OCI-LY1 (cell line): ENCODE measurements at regions not wholly inside any gene's neighbourhood (a gene's known extent, or its start where the extent isn't known, plus 50 kb on each side); places are given as distances from the start of the nearest gene placed in this dataset.

Experiments used
- H2AFZ ChIP-seq: fragments of 200-600 bp; sonication (generic), shearing (Covaris generic); 2 replicates; pipeline ENCODE4 v1.6.0; 2014; ENCODE audit warnings: antibody characterized with exemption, mild to moderate bottlenecking, low read length
- H3F3A ChIP-seq: fragments of 200-600 bp; sonication (generic), shearing (Covaris generic); 2 replicates; pipeline ENCODE4 v1.6.0; 2014; ENCODE audit warnings: mild to moderate bottlenecking, antibody characterized with exemption, low read length, moderate library complexity; ENCODE audit not compliant: insufficient read depth
- H3K27ac ChIP-seq: fragments of 200-600 bp; sonication (generic); 2 replicates; pipeline ENCODE4 v1.5.1; 2014; ENCODE audit warnings: low read length, mixed run types, mild to moderate bottlenecking, low read depth; ENCODE audit not compliant: poor library complexity, severe bottlenecking
- H3K27me3 ChIP-seq: fragments of 200-600 bp; sonication (generic); 2 replicates; pipeline ENCODE4 v1.6.0; 2014; ENCODE audit warnings: antibody characterized with exemption, mild to moderate bottlenecking, low read length, moderate library complexity; ENCODE audit not compliant: insufficient read depth
- H3K36me3 ChIP-seq: fragments of 200-600 bp; sonication (generic); 2 replicates; pipeline ENCODE4 v1.6.1; 2014; ENCODE audit warnings: mild to moderate bottlenecking, antibody characterized with exemption, low read length, moderate library complexity, mixed read lengths; ENCODE audit not compliant: insufficient read depth
- H3K4me1 ChIP-seq: fragments of 200-600 bp; sonication (generic); 2 replicates; pipeline ENCODE4 v1.5.1; 2014; ENCODE audit warnings: mild to moderate bottlenecking, low read length, moderate library complexity; ENCODE audit not compliant: insufficient read depth, severe bottlenecking
- H3K4me2 ChIP-seq: fragments of 200-600 bp; sonication (generic), shearing (Covaris generic); 2 replicates; pipeline ENCODE4 v1.6.1; 2014; ENCODE audit warnings: low read length
- H3K4me3 ChIP-seq: fragments of 200-600 bp; sonication (generic); 2 replicates; pipeline ENCODE4 v1.5.1; 2014; ENCODE audit warnings: low read length, low read depth, mild to moderate bottlenecking, mixed read lengths; ENCODE audit not compliant: poor library complexity, severe bottlenecking
- H3K79me2 ChIP-seq: fragments of 200-600 bp; shearing (Covaris generic); 2 replicates; pipeline ENCODE4 v1.6.1; 2016; ENCODE audit warnings: mixed run types, low read length, mixed read lengths; ENCODE audit not compliant: insufficient read depth
- H3K9ac ChIP-seq: fragments of 200-600 bp; sonication (generic), shearing (Covaris generic); 2 replicates; pipeline ENCODE4 v1.6.1; 2014; ENCODE audit warnings: mild to moderate bottlenecking, low read length, mixed read lengths
- H3K9me2 ChIP-seq: fragments of 200-600 bp; sonication (generic), shearing (Covaris generic); 2 replicates; pipeline ENCODE4 v1.6.1; 2014; ENCODE audit warnings: low read depth, mild to moderate bottlenecking, low read length, mixed read lengths
- H3K9me3 ChIP-seq: fragments of 200-600 bp; shearing (Covaris generic); 2 replicates; pipeline ENCODE4 v1.6.1; 2014; ENCODE audit warnings: low read length, mixed read lengths
- H4K20me1 ChIP-seq: fragments of 200-600 bp; sonication (generic), shearing (Covaris generic); 2 replicates; pipeline ENCODE4 v1.6.0; 2016; ENCODE audit warnings: mild to moderate bottlenecking, low read length; ENCODE audit not compliant: insufficient read depth
- EZH2 ChIP-seq: fragments of 200-600 bp; sonication (generic), shearing (Covaris generic); IDR thresholded peaks from 2 replicates; pipeline ENCODE4 v1.8.0; 2017; ENCODE audit warnings: borderline replicate concordance, mixed run types, mild to moderate bottlenecking, antibody characterized with exemption, low read length, moderate library complexity, mixed read lengths
- TF ChIP-seq, protein P1 (sequence below): fragments of 200-600 bp; sonication (generic), shearing (Covaris generic); IDR thresholded peaks from 2 replicates; pipeline ENCODE4 v1.5.1; 2017; ENCODE audit warnings: mild to moderate bottlenecking, antibody characterized with exemption, low read length, moderate library complexity, mixed read lengths

DNA sequence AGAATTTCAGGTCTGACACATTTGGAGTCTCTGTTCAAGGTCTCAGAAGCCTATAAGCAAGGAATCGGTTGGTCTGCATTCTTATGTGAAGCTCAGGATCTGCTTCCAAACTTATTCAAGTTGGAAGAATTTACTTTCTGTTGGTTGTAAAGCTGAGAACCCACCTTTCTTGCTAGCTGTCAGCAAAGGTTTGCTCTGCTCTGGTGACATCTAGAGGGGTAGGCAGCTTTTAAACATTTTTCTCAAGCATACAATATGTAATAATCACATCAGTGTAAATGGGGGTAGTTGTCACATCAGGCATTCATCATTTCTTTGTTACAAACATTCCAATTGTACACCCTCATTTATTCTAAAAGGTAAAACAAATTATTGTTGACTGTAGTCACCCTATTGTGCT is 935.2 kb downstream of the TRAM1L1 start:
- no peaks in the 10 kb centered on the region for H3K9me2 ChIP-seq
- no peaks in the 10 kb centered on the region for H3K9me3 ChIP-seq
- no peak overlapping the region for H3K9ac ChIP-seq
- H3K4me3 ChIP-seq, result no peak overlapping the region
- H4K20me1 ChIP-seq, result no peaks in the 10 kb centered on the region
- H3K27ac ChIP-seq, result no peak overlapping the region
- no peak overlapping the region for H2AFZ ChIP-seq
- no peaks in the 10 kb centered on the region for H3K27me3 ChIP-seq
- TF ChIP-seq EZH2, result no peak
- TF ChIP-seq, protein P1, sequence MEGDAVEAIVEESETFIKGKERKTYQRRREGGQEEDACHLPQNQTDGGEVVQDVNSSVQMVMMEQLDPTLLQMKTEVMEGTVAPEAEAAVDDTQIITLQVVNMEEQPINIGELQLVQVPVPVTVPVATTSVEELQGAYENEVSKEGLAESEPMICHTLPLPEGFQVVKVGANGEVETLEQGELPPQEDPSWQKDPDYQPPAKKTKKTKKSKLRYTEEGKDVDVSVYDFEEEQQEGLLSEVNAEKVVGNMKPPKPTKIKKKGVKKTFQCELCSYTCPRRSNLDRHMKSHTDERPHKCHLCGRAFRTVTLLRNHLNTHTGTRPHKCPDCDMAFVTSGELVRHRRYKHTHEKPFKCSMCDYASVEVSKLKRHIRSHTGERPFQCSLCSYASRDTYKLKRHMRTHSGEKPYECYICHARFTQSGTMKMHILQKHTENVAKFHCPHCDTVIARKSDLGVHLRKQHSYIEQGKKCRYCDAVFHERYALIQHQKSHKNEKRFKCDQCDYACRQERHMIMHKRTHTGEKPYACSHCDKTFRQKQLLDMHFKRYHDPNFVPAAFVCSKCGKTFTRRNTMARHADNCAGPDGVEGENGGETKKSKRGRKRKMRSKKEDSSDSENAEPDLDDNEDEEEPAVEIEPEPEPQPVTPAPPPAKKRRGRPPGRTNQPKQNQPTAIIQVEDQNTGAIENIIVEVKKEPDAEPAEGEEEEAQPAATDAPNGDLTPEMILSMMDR, result no peak
- no peaks in the 10 kb centered on the region for H3K4me1 ChIP-seq
- no peaks in the 10 kb centered on the region for H3F3A ChIP-seq
- H3K36me3 ChIP-seq, result no peaks in the 10 kb centered on the region
- no peaks in the 10 kb centered on the region for H3K79me2 ChIP-seq
- no peak overlapping the region for H3K4me2 ChIP-seq

DNA sequence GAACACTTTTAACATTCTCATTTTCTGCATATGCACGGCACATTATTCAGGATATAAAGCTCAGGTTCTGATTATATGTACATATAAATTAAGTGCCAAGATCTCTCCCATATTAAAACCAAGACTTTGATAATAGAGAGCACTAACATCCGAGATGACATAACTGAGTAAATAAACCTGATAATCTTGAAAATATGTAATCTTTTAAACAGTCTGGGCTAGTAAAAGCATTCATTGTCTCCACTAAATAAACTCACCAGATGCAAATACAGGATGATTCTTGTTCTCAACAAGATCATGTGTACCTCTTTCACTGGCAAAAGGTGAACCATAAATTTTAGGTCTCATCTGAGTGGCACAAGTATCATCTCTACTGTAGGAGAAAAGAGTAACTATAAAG is 942.2 kb downstream of the TRAM1L1 start:
- Histone ChIP-seq H2AFZ (no peak overlapping the region), H3K27ac (no peak overlapping the region), H3K4me3 (no peak overlapping the region), H3K79me2 (no peaks in the 10 kb centered on the region), H3K4me1 (no peaks in the 10 kb centered on the region), H3K9ac (no peak overlapping the region), H3K36me3 (no peaks in the 10 kb centered on the region), H3K27me3 (no peaks in the 10 kb centered on the region), H3K4me2 (no peak overlapping the region), H3F3A (no peaks in the 10 kb centered on the region), H4K20me1 (no peaks in the 10 kb centered on the region), H3K9me2 (no peaks in the 10 kb centered on the region), H3K9me3 (no peaks in the 10 kb centered on the region)
- TF ChIP-seq, protein P1, result no peak
- no peak for TF ChIP-seq EZH2

DNA sequence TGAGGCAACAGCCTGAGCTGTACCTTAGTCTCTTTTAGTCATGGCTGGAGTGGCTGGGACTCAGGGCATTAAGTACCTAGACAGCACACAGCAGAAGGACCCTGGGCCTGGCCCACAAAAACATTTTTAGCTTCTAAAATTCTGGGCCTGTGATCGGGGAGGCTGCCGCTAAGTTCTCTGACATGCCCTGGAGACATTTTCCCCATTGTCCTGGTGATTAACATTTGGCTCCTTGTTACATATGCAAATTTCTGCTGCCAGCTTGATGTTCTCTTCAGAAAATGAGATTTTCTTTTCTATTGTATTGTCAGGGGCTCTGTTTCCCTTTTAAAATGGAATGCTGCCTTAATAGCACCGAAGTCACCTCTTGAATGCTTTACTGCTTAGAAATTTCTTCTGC is 952.4 kb downstream of the TRAM1L1 start:
- H3K27me3 ChIP-seq, result no peaks in the 10 kb centered on the region
- no peaks in the 10 kb centered on the region for H3K4me1 ChIP-seq
- H3K36me3 ChIP-seq, result no peaks in the 10 kb centered on the region
- no peak for TF ChIP-seq EZH2
- TF ChIP-seq, protein P1, result no peak
- no peaks in the 10 kb centered on the region for H3K79me2 ChIP-seq
- no peaks in the 10 kb centered on the region for H4K20me1 ChIP-seq
- H3K9me2 ChIP-seq, result no peaks in the 10 kb centered on the region
- H3K4me3 ChIP-seq, result no peak overlapping the region
- no peak overlapping the region for H3K27ac ChIP-seq
- H2AFZ ChIP-seq, result no peak overlapping the region
- H3K4me2 ChIP-seq, result no peak overlapping the region
- H3F3A ChIP-seq, result no peaks in the 10 kb centered on the region
- H3K9ac ChIP-seq, result no peak overlapping the region
- no peaks in the 10 kb centered on the region for H3K9me3 ChIP-seq
